H9 (cell line): ENCODE measurements at regions not wholly inside any gene's neighbourhood (a gene's known extent, or its start where the extent isn't known, plus 50 kb on each side); places are given as distances from the start of the nearest gene placed in this dataset.

Source experiments
- DNase-seq: peaks from one replicate; pipeline ENCODE4 v3.0.0-alpha.2; 2017
- H2AFZ ChIP-seq: one replicate; pipeline ENCODE4 v1.6.1; 2013; ENCODE audit warnings: mild to moderate bottlenecking, low read length, control low read depth, moderate library complexity
- H2AK5ac ChIP-seq: 2 replicates; pipeline ENCODE4 v1.6.1; 2013; ENCODE audit warnings: low read length, control low read depth, mixed read lengths; ENCODE audit not compliant: insufficient read length
- H2BK120ac ChIP-seq: one replicate; pipeline ENCODE4 v1.6.1; 2013; ENCODE audit warnings: low read depth, mild to moderate bottlenecking, low read length, control low read depth, inconsistent platforms; ENCODE audit not compliant: poor library complexity, severe bottlenecking
- H2BK12ac ChIP-seq: 2 replicates; pipeline ENCODE4 v1.6.1; 2013; ENCODE audit warnings: low read length, control low read depth, mixed read lengths, low read depth; ENCODE audit not compliant: insufficient read length
- H2BK15ac ChIP-seq: 2 replicates; pipeline ENCODE4 v1.6.1; 2013; ENCODE audit warnings: low read depth, low read length, control low read depth
- H2BK20ac ChIP-seq: one replicate; pipeline ENCODE4 v1.6.1; 2013; ENCODE audit warnings: low read depth, mild to moderate bottlenecking, low read length, control low read depth, inconsistent platforms; ENCODE audit not compliant: poor library complexity, severe bottlenecking
- H2BK5ac ChIP-seq: 2 replicates; pipeline ENCODE4 v1.6.1; 2013; ENCODE audit warnings: low read length, control low read depth, mixed read lengths; ENCODE audit not compliant: insufficient read length
- H3K14ac ChIP-seq: 2 replicates; pipeline ENCODE4 v1.6.1; 2013; ENCODE audit warnings: low read length, control low read depth; ENCODE audit not compliant: insufficient read depth
- H3K18ac ChIP-seq: 2 replicates; pipeline ENCODE4 v1.6.1; 2013; ENCODE audit warnings: low read depth, mild to moderate bottlenecking, mixed read lengths, low read length, control low read depth; ENCODE audit not compliant: insufficient read length
- H3K23ac ChIP-seq: 2 replicates; pipeline ENCODE4 v1.6.1; 2013; ENCODE audit warnings: low read length, control low read depth, mixed read lengths, low read depth; ENCODE audit not compliant: insufficient read length
- H3K23me2 ChIP-seq: 2 replicates; pipeline ENCODE4 v1.6.1; 2013; ENCODE audit warnings: low read depth, mild to moderate bottlenecking, mixed read lengths, low read length, control low read depth; ENCODE audit not compliant: insufficient read length, poor library complexity, severe bottlenecking
- H3K27ac ChIP-seq: 2 replicates; pipeline ENCODE4 v1.5.1; 2013; ENCODE audit warnings: low read length, control low read depth, mixed read lengths, low read depth; ENCODE audit not compliant: insufficient read length
- H3K27me3 ChIP-seq: 2 replicates; pipeline ENCODE4 v1.6.1; 2013; ENCODE audit warnings: low read length, control low read depth, inconsistent platforms; ENCODE audit not compliant: insufficient read depth
- H3K4ac ChIP-seq: 2 replicates; pipeline ENCODE4 v1.6.1; 2013; ENCODE audit warnings: low read depth, mild to moderate bottlenecking, control low read depth, inconsistent platforms, low read length, moderate library complexity
- H3K4me1 ChIP-seq: 2 replicates; pipeline ENCODE4 v1.6.1; 2013; ENCODE audit warnings: low read length, control low read depth, inconsistent platforms; ENCODE audit not compliant: insufficient read depth
- H3K4me2 ChIP-seq: 2 replicates; pipeline ENCODE4 v1.6.1; 2013; ENCODE audit warnings: low read length, control low read depth, mixed read lengths; ENCODE audit not compliant: insufficient read length, insufficient read depth
- H3K56ac ChIP-seq: 2 replicates; pipeline ENCODE4 v1.6.1; 2013; ENCODE audit warnings: low read depth, mild to moderate bottlenecking, mixed read lengths, low read length, control low read depth; ENCODE audit not compliant: insufficient read length
- H3K79me1 ChIP-seq: 2 replicates; pipeline ENCODE4 v1.6.1; 2013; ENCODE audit warnings: low read depth, mild to moderate bottlenecking, moderate library complexity, low read length, control low read depth, inconsistent platforms; ENCODE audit not compliant: insufficient read depth, poor library complexity, severe bottlenecking
- H3K79me2 ChIP-seq: 2 replicates; pipeline ENCODE4 v1.6.1; 2013; ENCODE audit warnings: low read length, control low read depth, inconsistent platforms; ENCODE audit not compliant: insufficient read depth
- H3K9ac ChIP-seq: 2 replicates; pipeline ENCODE4 v1.6.1; 2013; ENCODE audit warnings: low read length, control low read depth, mixed read lengths; ENCODE audit not compliant: insufficient read length; ENCODE audit errors: extremely low read depth
- H3K9me3 ChIP-seq: one replicate; pipeline ENCODE4 v1.6.1; 2013; ENCODE audit warnings: low read depth, low read length, inconsistent platforms; ENCODE audit not compliant: control insufficient read depth
- H3T11ph ChIP-seq: one replicate; pipeline ENCODE4 v1.6.1; 2013; ENCODE audit warnings: mild to moderate bottlenecking, low read length, control low read depth, inconsistent platforms
- H4K20me1 ChIP-seq: one replicate; pipeline ENCODE4 v1.6.1; 2013; ENCODE audit not compliant: control insufficient read depth, insufficient read length, insufficient read depth
- H4K5ac ChIP-seq: 2 replicates; pipeline ENCODE4 v1.6.1; 2013; ENCODE audit warnings: low read depth, mild to moderate bottlenecking, mixed read lengths, low read length, control low read depth; ENCODE audit not compliant: insufficient read length
- H4K8ac ChIP-seq: replicated peaks from 2 replicates; pipeline ENCODE4 v1.6.1; 2013; ENCODE audit warnings: low read length, control low read depth, mixed read lengths, low read depth; ENCODE audit not compliant: insufficient read length
- H4K91ac ChIP-seq: 2 replicates; pipeline ENCODE4 v1.6.1; 2013; ENCODE audit warnings: low read depth, mild to moderate bottlenecking, moderate library complexity, mixed read lengths, low read length, control low read depth; ENCODE audit not compliant: insufficient read length
- H3K27ac Mint-ChIP-seq, 3 experiments: 2 replicates in 2 of 3; 3 replicates in 1 of 3; pipeline ENCODE4 v1.8.0; 2020 to 2021; ENCODE audit warnings: mixed read lengths in 3 of 3, mild to moderate bottlenecking in 1 of 3, moderate library complexity in 1 of 3
- H3K27me3 Mint-ChIP-seq: 2 replicates; pipeline ENCODE4 v1.8.0; 2021; ENCODE audit warnings: low read depth, mild to moderate bottlenecking, moderate library complexity, mixed read lengths
- H3K36me3 Mint-ChIP-seq, 3 experiments: 2 replicates in 2 of 3; 3 replicates in 1 of 3; pipeline ENCODE4 v1.8.0; 2020 to 2021; ENCODE audit warnings: low read depth in 3 of 3, mixed read lengths in 3 of 3; ENCODE audit not compliant: insufficient read depth in 1 of 3
- H3K4me1 Mint-ChIP-seq, 2 experiments: 2 replicates each; pipeline ENCODE4 v1.8.0; 2020; ENCODE audit warnings: mixed read lengths in 2 of 2
- H3K4me3 Mint-ChIP-seq, 2 experiments: 2 replicates in 1 of 2; 3 replicates in 1 of 2; pipeline ENCODE4 v1.8.0; 2020 to 2021; ENCODE audit warnings: mild to moderate bottlenecking in 2 of 2, mixed read lengths in 2 of 2, moderate library complexity in 1 of 2
- H3K9me3 Mint-ChIP-seq, 2 experiments: 2 replicates in 1 of 2; 3 replicates in 1 of 2; pipeline ENCODE4 v1.8.0; 2020; ENCODE audit warnings: mild to moderate bottlenecking in 2 of 2, mixed read lengths in 2 of 2, moderate library complexity in 1 of 2
- WGBS: extraction: QIAGEN DNeasy Blood & Tissue Kit; methylation state at CpG from one replicate; pipeline ENCODE4 v1.1.7; 2013; ENCODE audit warnings: missing lambda C conversion rate, low lambda C conversion rate, mixed read lengths; ENCODE audit not compliant: insufficient read length; ENCODE audit errors: extremely low coverage; 5-methylcytosine and 5-hydroxymethylcytosine counted together
- TF ChIP-seq, protein P1 (sequence below): fragments of 200-600 bp; sonication (generic); conservative IDR thresholded peaks from 3 replicates; pipeline ENCODE4 v1.8.0; 2021; ENCODE audit warnings: antibody characterized with exemption, mild to moderate bottlenecking

- no peaks in the 10 kb centered on the region for H3K27me3 Mint-ChIP-seq
Measured at GRCh38 chr3:106086636-106087035, 217.8 kb upstream of the CBLB start.

More at GRCh38 chr3:106086636-106087035, 217.8 kb upstream of the CBLB start:
- H3K36me3 Mint-ChIP-seq = peaks cover 0 to 13% (median 3%) of the 10 kb centered on the region in 3 experiments; a peak in 4 of 7 replicates
- Histone ChIP-seq H3K27me3 (no peaks in the 10 kb centered on the region), H2BK120ac (no peak overlapping the region), H2BK20ac (no peak overlapping the region), H4K91ac (no peak overlapping the region), H4K20me1 (no peaks in the 10 kb centered on the region), H2BK15ac (no peak overlapping the region), H3K4me1 (no peaks in the 10 kb centered on the region), H3T11ph (no peak overlapping the region), H3K27ac (no peak overlapping the region), H3K14ac (no peak overlapping the region), H2AFZ (no peak overlapping the region), H3K4ac (no peak overlapping the region), H3K23ac (no peak overlapping the region), H3K4me2 (no peak overlapping the region), H3K79me1 (no peaks in the 10 kb centered on the region), H3K9me3 (no peaks in the 10 kb centered on the region), H2BK12ac (no peak overlapping the region), H2BK5ac (no peak overlapping the region), H4K5ac (no peak overlapping the region), H3K18ac (no peak overlapping the region), H3K79me2 (no peaks in the 10 kb centered on the region), H4K8ac (no peak overlapping the region), H2AK5ac (no peak overlapping the region), H3K56ac (no peak overlapping the region), H3K9ac (no peak overlapping the region), H3K23me2 (no peaks in the 10 kb centered on the region)
- no peak overlapping the region for H3K27ac Mint-ChIP-seq
- TF ChIP-seq, protein P1, sequence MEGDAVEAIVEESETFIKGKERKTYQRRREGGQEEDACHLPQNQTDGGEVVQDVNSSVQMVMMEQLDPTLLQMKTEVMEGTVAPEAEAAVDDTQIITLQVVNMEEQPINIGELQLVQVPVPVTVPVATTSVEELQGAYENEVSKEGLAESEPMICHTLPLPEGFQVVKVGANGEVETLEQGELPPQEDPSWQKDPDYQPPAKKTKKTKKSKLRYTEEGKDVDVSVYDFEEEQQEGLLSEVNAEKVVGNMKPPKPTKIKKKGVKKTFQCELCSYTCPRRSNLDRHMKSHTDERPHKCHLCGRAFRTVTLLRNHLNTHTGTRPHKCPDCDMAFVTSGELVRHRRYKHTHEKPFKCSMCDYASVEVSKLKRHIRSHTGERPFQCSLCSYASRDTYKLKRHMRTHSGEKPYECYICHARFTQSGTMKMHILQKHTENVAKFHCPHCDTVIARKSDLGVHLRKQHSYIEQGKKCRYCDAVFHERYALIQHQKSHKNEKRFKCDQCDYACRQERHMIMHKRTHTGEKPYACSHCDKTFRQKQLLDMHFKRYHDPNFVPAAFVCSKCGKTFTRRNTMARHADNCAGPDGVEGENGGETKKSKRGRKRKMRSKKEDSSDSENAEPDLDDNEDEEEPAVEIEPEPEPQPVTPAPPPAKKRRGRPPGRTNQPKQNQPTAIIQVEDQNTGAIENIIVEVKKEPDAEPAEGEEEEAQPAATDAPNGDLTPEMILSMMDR = no peak
- WGBS = no CpG with 5 or more reads among the region's 4 CpGs
- peaks cover 0 to 4% of the 10 kb centered on the region in 2 experiments; a peak in 2 of 4 replicates for H3K4me1 Mint-ChIP-seq
- H3K9me3 Mint-ChIP-seq = peaks cover 3 to 5% of the 10 kb centered on the region in 2 experiments; a peak in 2 of 5 replicates
- DNase-seq = no peak
- no peak overlapping the region for H3K4me3 Mint-ChIP-seq
